GM21381 (cell line): ENCODE measurements at regions not wholly inside any gene's neighbourhood (a gene's known extent, or its start where the extent isn't known, plus 50 kb on each side); places are given as distances from the start of the nearest gene placed in this dataset.
"Not testable (repeated sequence)": the region's sequence is repeated elsewhere in the genome, so short reads cannot be mapped to it uniquely, and the experiment has no call there.

Experiments
- ATAC-seq: cut with Tn5 transposase; IDR thresholded peaks from one replicate; pipeline ENCODE4 v1.9.1; 2021; ENCODE audit warnings: mild to moderate bottlenecking, moderate library complexity; ENCODE audit not compliant: unreplicated experiment

- no peak for ATAC-seq
Measured at GRCh38 chr1:164092603-164093353, 466.2 kb upstream of the PBX1 start.

- ATAC-seq = no peak
Measured at GRCh38 chr1:164093543-164093942, 465.4 kb upstream of the PBX1 start.

GRCh38 chr1:164101802-164102201 is 457.2 kb upstream of the PBX1 start:
- no peak for ATAC-seq

- no peak for ATAC-seq
Measured at GRCh38 chr1:164131949-164132348, 427.0 kb upstream of the PBX1 start.

GRCh38 chr1:164137273-164137925 is 421.6 kb upstream of the PBX1 start:
- ATAC-seq = no peak

- ATAC-seq = no peak
Measured at GRCh38 chr1:164141797-164142196, 417.2 kb upstream of the PBX1 start.

- no peak for ATAC-seq
Measured at GRCh38 chr1:164154622-164155021, 404.4 kb upstream of the PBX1 start.

- no peak for ATAC-seq
Measured at GRCh38 chr1:164155347-164155746, 403.6 kb upstream of the PBX1 start.

- ATAC-seq = no peak
Measured at GRCh38 chr1:164163289-164163849, 395.6 kb upstream of the PBX1 start.

- ATAC-seq = no peak
Measured at GRCh38 chr1:164165466-164165865, 393.5 kb upstream of the PBX1 start.

- not testable (repeated sequence) for ATAC-seq
Measured at GRCh38 chr1:164166454-164166853, 392.5 kb upstream of the PBX1 start.

GRCh38 chr1:164177118-164177517 is 381.9 kb upstream of the PBX1 start:
- no peak for ATAC-seq

- no peak for ATAC-seq
Measured at GRCh38 chr1:164180824-164181223, 378.2 kb upstream of the PBX1 start.

GRCh38 chr1:164183854-164184635 is 374.9 kb upstream of the PBX1 start:
- ATAC-seq = no peak

- no peak for ATAC-seq
Measured at GRCh38 chr1:164186881-164187280, 372.1 kb upstream of the PBX1 start.

GRCh38 chr1:164188497-164188896 is 370.5 kb upstream of the PBX1 start:
- no peak for ATAC-seq

GRCh38 chr1:164191191-164191590 is 367.8 kb upstream of the PBX1 start:
- ATAC-seq = no peak

GRCh38 chr1:164210211-164210739 is 348.7 kb upstream of the PBX1 start:
- ATAC-seq = no peak

- ATAC-seq = no peak
Measured at GRCh38 chr1:164223378-164223777, 335.6 kb upstream of the PBX1 start.

- ATAC-seq = no peak
Measured at GRCh38 chr1:164225011-164225410, 334.0 kb upstream of the PBX1 start.

GRCh38 chr1:164226977-164227376 is 332.0 kb upstream of the PBX1 start:
- no peak for ATAC-seq
